ENCODE measurements at regions not wholly inside any gene's neighbourhood (a gene's known extent, or its start where the extent isn't known, plus 50 kb on each side); places are given as distances from the start of the nearest gene placed in this dataset.

DNA sequence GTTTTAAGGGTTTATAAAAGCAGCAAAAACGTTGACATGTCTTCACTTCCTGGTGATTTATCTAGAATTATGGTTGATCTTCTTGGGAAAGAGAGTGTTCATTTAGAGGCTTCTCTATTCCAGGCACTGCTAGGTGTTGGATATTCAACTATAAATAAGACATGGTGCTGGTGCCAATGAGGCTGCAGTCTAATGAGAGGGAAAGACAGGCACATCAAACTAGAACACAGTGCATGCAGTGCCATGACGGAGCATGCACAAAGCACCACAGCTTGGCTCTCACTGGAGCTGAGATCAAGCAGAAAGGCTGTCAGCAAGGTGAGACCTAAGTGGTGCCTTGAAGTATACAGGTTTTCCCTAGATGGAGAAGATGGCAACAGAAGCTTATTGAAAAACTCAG, 126.5 kb downstream of the RMI1 start:
- Mint-ChIP-seq H3K36me3 (ENCODE audit: low read depth) (no peaks in the 10 kb centered on the region), H3K9me3 (peaks cover 2% of the 10 kb centered on the region), H3K27ac (no peak overlapping the region), H3K4me1 (no peaks in the 10 kb centered on the region), H3K27me3 (peaks cover 33% of the 10 kb centered on the region), H3K4me3 (no peak overlapping the region)
- ChIA-PET POLR2A (no interaction called here), CTCF (no interaction called here)
- TF ChIP-seq, protein P1, sequence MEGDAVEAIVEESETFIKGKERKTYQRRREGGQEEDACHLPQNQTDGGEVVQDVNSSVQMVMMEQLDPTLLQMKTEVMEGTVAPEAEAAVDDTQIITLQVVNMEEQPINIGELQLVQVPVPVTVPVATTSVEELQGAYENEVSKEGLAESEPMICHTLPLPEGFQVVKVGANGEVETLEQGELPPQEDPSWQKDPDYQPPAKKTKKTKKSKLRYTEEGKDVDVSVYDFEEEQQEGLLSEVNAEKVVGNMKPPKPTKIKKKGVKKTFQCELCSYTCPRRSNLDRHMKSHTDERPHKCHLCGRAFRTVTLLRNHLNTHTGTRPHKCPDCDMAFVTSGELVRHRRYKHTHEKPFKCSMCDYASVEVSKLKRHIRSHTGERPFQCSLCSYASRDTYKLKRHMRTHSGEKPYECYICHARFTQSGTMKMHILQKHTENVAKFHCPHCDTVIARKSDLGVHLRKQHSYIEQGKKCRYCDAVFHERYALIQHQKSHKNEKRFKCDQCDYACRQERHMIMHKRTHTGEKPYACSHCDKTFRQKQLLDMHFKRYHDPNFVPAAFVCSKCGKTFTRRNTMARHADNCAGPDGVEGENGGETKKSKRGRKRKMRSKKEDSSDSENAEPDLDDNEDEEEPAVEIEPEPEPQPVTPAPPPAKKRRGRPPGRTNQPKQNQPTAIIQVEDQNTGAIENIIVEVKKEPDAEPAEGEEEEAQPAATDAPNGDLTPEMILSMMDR (IDR thresholded peaks at IDR 0.05): no peak
- intact Hi-C loops (cut with micrococcal nuclease): no loop called here
- ATAC-seq (ENCODE audit: low read depth) (no peak), DNase-seq (no peak)

DNA sequence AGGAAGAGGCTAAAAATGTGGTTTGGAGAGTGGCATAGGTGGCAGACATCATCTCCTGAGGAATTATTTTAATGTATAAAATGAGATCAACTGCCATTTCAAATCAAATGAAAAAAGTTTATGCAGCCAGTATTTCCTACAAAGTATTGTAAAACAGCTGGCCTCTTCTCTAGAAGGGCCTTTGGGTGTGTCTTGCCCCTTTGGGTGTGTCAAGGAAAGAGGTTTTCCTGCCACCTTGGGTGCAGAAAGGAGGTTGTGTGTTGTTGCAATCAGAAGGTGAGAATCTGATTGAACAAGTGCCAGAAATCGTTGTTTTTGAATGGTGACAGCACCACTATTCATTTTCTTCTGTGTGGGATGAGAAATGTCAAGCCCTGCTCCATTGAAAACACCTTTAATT, 127.4 kb downstream of the RMI1 start:
- Mint-ChIP-seq H3K4me3 (no peak overlapping the region), H3K9me3 (peaks cover 4% of the 10 kb centered on the region), H3K36me3 (ENCODE audit: low read depth) (no peaks in the 10 kb centered on the region), H3K27me3 (peaks cover 28% of the 10 kb centered on the region), H3K4me1 (no peaks in the 10 kb centered on the region), H3K27ac (no peak overlapping the region)
- ChIA-PET CTCF (no interaction called here), POLR2A (no interaction called here)
- no peak for ATAC-seq (ENCODE audit: low read depth)
- intact Hi-C loops (cut with micrococcal nuclease): no loop called here
- TF ChIP-seq, protein P1 (IDR thresholded peaks at IDR 0.05): no peak
- no peak for DNase-seq

DNA sequence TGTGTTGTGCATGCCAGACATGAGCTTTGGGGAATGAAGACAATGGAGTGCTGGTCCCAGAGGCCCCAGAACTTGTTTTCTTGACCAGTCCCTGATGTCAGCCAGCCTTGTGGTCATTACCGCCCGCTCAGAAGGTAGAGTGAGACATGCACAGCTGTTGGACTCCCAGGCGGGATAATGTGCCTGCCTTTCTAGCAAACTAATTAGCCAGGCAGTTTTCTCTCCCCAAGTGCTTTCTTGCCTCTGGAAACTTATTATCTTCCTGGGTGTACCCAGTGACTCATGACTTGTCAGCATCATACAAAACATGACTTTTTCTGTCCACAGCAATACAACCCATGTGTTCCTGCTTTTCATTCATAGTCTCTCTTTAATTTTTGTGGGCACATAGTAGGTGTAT, 131.1 kb downstream of the RMI1 start:
- no peak overlapping the region for H3K4me3 Mint-ChIP-seq
- intact Hi-C loops (cut with micrococcal nuclease): no loop called here
- peaks cover 7% of the 10 kb centered on the region for H3K9me3 Mint-ChIP-seq
- ChIA-PET POLR2A (no interaction called here), CTCF (no interaction called here)
- TF ChIP-seq, protein P1 (IDR thresholded peaks at IDR 0.05): no peak
- peaks cover 11% of the 10 kb centered on the region for H3K27me3 Mint-ChIP-seq
- H3K4me1 Mint-ChIP-seq: no peaks in the 10 kb centered on the region
- no peak overlapping the region for H3K27ac Mint-ChIP-seq
- no peaks in the 10 kb centered on the region for H3K36me3 Mint-ChIP-seq (ENCODE audit: low read depth)
- DNase-seq: no peak
- no peak for ATAC-seq (ENCODE audit: low read depth)

DNA sequence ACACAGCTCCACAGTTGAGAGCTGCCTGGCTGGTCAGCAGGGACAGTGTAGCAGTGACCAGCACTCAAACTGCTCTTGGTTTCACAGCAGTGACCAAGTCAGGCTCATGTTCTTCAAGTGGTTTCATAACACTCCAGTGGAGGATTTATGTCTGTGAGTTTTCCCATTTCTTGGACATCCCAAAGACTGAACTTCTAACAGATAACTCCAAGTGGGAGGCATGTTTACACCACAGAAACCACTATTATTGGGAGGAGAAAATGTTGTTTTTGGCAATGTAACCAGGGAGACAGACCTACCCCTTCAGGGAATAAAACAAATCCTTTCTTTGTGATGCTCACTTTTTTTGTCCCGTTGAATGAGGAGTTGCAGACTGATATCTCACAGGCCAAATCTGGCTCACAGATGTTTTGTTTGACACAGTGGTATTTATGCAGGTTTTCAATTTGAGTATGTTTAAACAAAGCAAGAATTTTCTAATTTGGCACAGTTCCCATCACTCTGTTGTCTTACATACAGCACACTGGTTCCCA, 141.5 kb downstream of the RMI1 start:
- no peaks in the 10 kb centered on the region for H3K4me1 Mint-ChIP-seq
- H3K36me3 Mint-ChIP-seq (ENCODE audit: low read depth): no peaks in the 10 kb centered on the region
- peaks cover 20% of the 10 kb centered on the region for H3K27me3 Mint-ChIP-seq
- no peak for ATAC-seq (ENCODE audit: low read depth)
- H3K27ac Mint-ChIP-seq: no peak overlapping the region
- H3K9me3 Mint-ChIP-seq: peaks cover 9% of the 10 kb centered on the region
- TF ChIP-seq, protein P1 (IDR thresholded peaks at IDR 0.05): no peak
- POLR2A ChIA-PET: no interaction called here
- H3K4me3 Mint-ChIP-seq: no peak overlapping the region
- no peak for DNase-seq
- CTCF ChIA-PET: no interaction called here
- intact Hi-C loops (cut with micrococcal nuclease): no loop called here

DNA sequence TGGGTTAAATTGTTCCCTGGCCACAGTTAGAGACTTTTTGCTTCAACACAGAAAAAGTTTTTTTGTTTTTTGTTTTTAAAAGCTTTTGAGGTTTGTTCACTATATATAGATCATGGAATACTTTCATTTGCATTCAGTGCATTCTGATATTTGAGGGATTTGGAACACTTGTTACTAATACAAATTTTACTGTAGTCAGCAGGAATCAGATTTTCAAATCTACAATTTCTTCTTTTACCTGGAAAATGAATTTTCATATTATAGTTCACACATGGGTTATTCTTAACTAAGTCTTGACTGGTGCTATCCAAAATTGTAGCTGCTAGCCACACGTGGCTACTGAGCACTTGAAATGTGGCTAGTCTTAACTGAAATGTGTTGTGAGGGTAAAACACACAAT, 142.0 kb downstream of the RMI1 start:
- H3K36me3 Mint-ChIP-seq (ENCODE audit: low read depth): no peaks in the 10 kb centered on the region
- ATAC-seq (ENCODE audit: low read depth): no peak
- CTCF ChIA-PET: no interaction called here
- intact Hi-C loops (cut with micrococcal nuclease): no loop called here
- TF ChIP-seq, protein P1 (IDR thresholded peaks at IDR 0.05): no peak
- H3K4me3 Mint-ChIP-seq: no peak overlapping the region
- H3K4me1 Mint-ChIP-seq: no peaks in the 10 kb centered on the region
- H3K9me3 Mint-ChIP-seq: peaks cover 5% of the 10 kb centered on the region
- H3K27ac Mint-ChIP-seq: no peak overlapping the region
- H3K27me3 Mint-ChIP-seq: peaks cover 19% of the 10 kb centered on the region
- POLR2A ChIA-PET: no interaction called here
- no peak for DNase-seq

Data from activated B cell treated with CpG ODN at 0.5 μM for 24 hours (primary cell).